Common myeloid progenitor, CD34-positive (primary cell): ENCODE measurements at regions not wholly inside any gene's neighbourhood (a gene's known extent, or its start where the extent isn't known, plus 50 kb on each side); places are given as distances from the start of the nearest gene placed in this dataset.
"Not testable (repeated sequence)": the region's sequence is repeated elsewhere in the genome, so short reads cannot be mapped to it uniquely, and the experiment has no call there.

Experiments used
- CTCF ChIA-PET: fragments of 350-600 bp; sonication (Branson Sonifier 250); formaldehyde crosslinking; loops from one replicate; lab custom pipeline; 2021; ENCODE audit warnings: antibody characterized with exemption; lab: Charles Lee
- POLR2A ChIA-PET: fragments of 350-600 bp; sonication (Branson Sonifier 250); formaldehyde crosslinking; loops from one replicate; lab custom pipeline; 2021; ENCODE audit warnings: antibody characterized with exemption; lab: Charles Lee
- DNase-seq, 3 donors: peaks; one replicate each; pipeline versions ENCODE4 v3.0.0 to v3.0.0-alpha.2; 2013
- H3K27ac ChIP-seq, 2 experiments: 1 replicate in 1 of 2; 2 replicates in 1 of 2; pipeline ENCODE4 v1.7.0; 2013; ENCODE audit warnings: inconsistent platforms in 2 of 2, low read length in 2 of 2, mild to moderate bottlenecking in 2 of 2, low read depth in 1 of 2, moderate library complexity in 1 of 2; ENCODE audit not compliant: severe bottlenecking in 2 of 2, insufficient read depth in 1 of 2, poor library complexity in 1 of 2
- H3K27me3 ChIP-seq, 5 experiments: replicated peaks in 2 of 5; 1 replicate in 3 of 5; 2 replicates in 2 of 5; pipeline versions ENCODE4 v1.6.1 to v1.7.0; 2013; ENCODE audit warnings: low read length in 4 of 5, mild to moderate bottlenecking in 2 of 5, moderate library complexity in 2 of 5, inconsistent platforms in 1 of 5; ENCODE audit not compliant: insufficient read depth in 5 of 5, control insufficient read depth in 4 of 5
- H3K36me3 ChIP-seq, 4 experiments: 1 replicate in 2 of 4; 2 replicates in 2 of 4; pipeline versions ENCODE4 v1.6.1 to v1.7.0; 2013; ENCODE audit warnings: low read length in 3 of 4, control low read depth in 1 of 4, mild to moderate bottlenecking in 1 of 4; ENCODE audit not compliant: control insufficient read depth in 4 of 4, insufficient read depth in 4 of 4
- H3K4me1 ChIP-seq, 4 experiments: 1 replicate in 3 of 4; 2 replicates in 1 of 4; pipeline versions ENCODE4 v1.6.1 to v1.7.1; 2013; ENCODE audit warnings: low read length in 3 of 4, mild to moderate bottlenecking in 3 of 4, control low read depth in 1 of 4, inconsistent platforms in 1 of 4, moderate library complexity in 1 of 4; ENCODE audit not compliant: control insufficient read depth in 4 of 4, insufficient read depth in 4 of 4; ENCODE audit errors: control extremely low read depth in 1 of 4
- H3K4me3 ChIP-seq, 7 experiments: 1 replicate in 4 of 7; 2 replicates in 3 of 7; pipeline versions ENCODE4 v1.5.1 to v1.7.0; 2013; ENCODE audit warnings: mild to moderate bottlenecking in 7 of 7, low read length in 6 of 7, moderate library complexity in 6 of 7, inconsistent platforms in 2 of 7, low read depth in 2 of 7, control low read depth in 1 of 7; ENCODE audit not compliant: insufficient read depth in 4 of 7, control insufficient read depth in 1 of 7; ENCODE audit errors: extremely low read depth in 1 of 7
- H3K9me3 ChIP-seq, 5 experiments: 1 replicate in 4 of 5; 2 replicates in 1 of 5; pipeline versions ENCODE4 v1.6.1 to v1.7.1; 2013; ENCODE audit warnings: low read length in 4 of 5, mild to moderate bottlenecking in 2 of 5, inconsistent platforms in 1 of 5, low read depth in 1 of 5, moderate library complexity in 1 of 5; ENCODE audit not compliant: control insufficient read depth in 4 of 5, insufficient read depth in 2 of 5; ENCODE audit errors: control extremely low read depth in 1 of 5
- WGBS: methylation state at CpG from one replicate; pipeline ENCODE4 v1.1.5; 2013; ENCODE audit not compliant: insufficient coverage; 5-methylcytosine and 5-hydroxymethylcytosine counted together

GRCh38 chr3:115409596-115409995 is 213.7 kb upstream of the GAP43 start:
- Histone ChIP-seq H3K4me3 (no peak overlapping the region), H3K9me3 (no peaks in the 10 kb centered on the region), H3K27ac (no peak overlapping the region), H3K27me3 (no peaks in the 10 kb centered on the region), H3K4me1 (no peaks in the 10 kb centered on the region), H3K36me3 (no peaks in the 10 kb centered on the region)
- WGBS: 100% methylated on average over 2 of the region's 5 CpGs
- no peak for DNase-seq
- ChIA-PET CTCF (no interaction called here), POLR2A (no interaction called here)

GRCh38 chr3:115414610-115415009 is 208.7 kb upstream of the GAP43 start:
- WGBS: 100% methylated on average over 3 of the region's 4 CpGs
- CTCF ChIA-PET, H3K27ac ChIP-seq, H3K4me1 ChIP-seq, H3K4me3 ChIP-seq, POLR2A ChIA-PET, H3K9me3 ChIP-seq, H3K36me3 ChIP-seq, DNase-seq, H3K27me3 ChIP-seq: not testable (repeated sequence)

- H3K9me3 ChIP-seq: no peaks in the 10 kb centered on the region
- no peaks in the 10 kb centered on the region for H3K36me3 ChIP-seq
- ChIA-PET POLR2A (no interaction called here), CTCF (interaction anchor here (2.0 kb wide), 1 partner anchor 12 kb away, joined by 4 read pairs; no protein-coding TSS in a partner anchor)
- no peak overlapping the region for H3K4me3 ChIP-seq
- no peak for DNase-seq
- 80% methylated on average over 1 of the region's 4 CpGs for WGBS
- H3K4me1 ChIP-seq: no peaks in the 10 kb centered on the region
- H3K27ac ChIP-seq: no peak overlapping the region
- no peaks in the 10 kb centered on the region for H3K27me3 ChIP-seq
Measured at GRCh38 chr3:115415246-115415996, 207.9 kb upstream of the GAP43 start.

GRCh38 chr3:115418583-115418982 is 204.7 kb upstream of the GAP43 start:
- Histone ChIP-seq H3K27ac (no peak overlapping the region), H3K4me1 (no peaks in the 10 kb centered on the region), H3K9me3 (no peaks in the 10 kb centered on the region), H3K36me3 (no peaks in the 10 kb centered on the region), H3K4me3 (no peak overlapping the region), H3K27me3 (peaks cover 0 to 2% (median 0%) of the 10 kb centered on the region in 5 experiments)
- 7% methylated on average over 1 of the region's 1 CpG for WGBS
- CTCF ChIA-PET: no interaction called here
- POLR2A ChIA-PET: no interaction called here
- DNase-seq: no peak

- ChIA-PET POLR2A (no interaction called here), CTCF (no interaction called here)
Measured at GRCh38 chr3:115420086-115420485, 203.2 kb upstream of the GAP43 start.

GRCh38 chr3:115423170-115423569 is 200.1 kb upstream of the GAP43 start:
- ChIA-PET POLR2A (no interaction called here), CTCF (no interaction called here)
- no peaks in the 10 kb centered on the region for H3K9me3 ChIP-seq
- H3K36me3 ChIP-seq: no peaks in the 10 kb centered on the region
- no peak overlapping the region for H3K27ac ChIP-seq
- no CpG with 5 or more reads among the region's 1 CpG for WGBS
- no peak for DNase-seq
- peaks cover 0 to 2% (median 0%) of the 10 kb centered on the region in 5 experiments for H3K27me3 ChIP-seq
- no peaks in the 10 kb centered on the region for H3K4me1 ChIP-seq
- H3K4me3 ChIP-seq: no peak overlapping the region

More at GRCh38 chr3:115420086-115420485, 203.2 kb upstream of the GAP43 start:
- DNase-seq: no peak
- Histone ChIP-seq H3K27me3 (peaks cover 0 to 2% (median 0%) of the 10 kb centered on the region in 5 experiments), H3K9me3 (no peaks in the 10 kb centered on the region), H3K4me1 (no peaks in the 10 kb centered on the region), H3K27ac (no peak overlapping the region), H3K36me3 (no peaks in the 10 kb centered on the region), H3K4me3 (no peak overlapping the region)
- WGBS: 100% methylated on average over 1 of the region's 1 CpG

GRCh38 chr3:115428841-115429240 is 194.5 kb upstream of the GAP43 start:
- POLR2A ChIA-PET: no interaction called here
- Histone ChIP-seq H3K36me3 (no peaks in the 10 kb centered on the region), H3K27ac (no peak overlapping the region), H3K27me3 (no peaks in the 10 kb centered on the region), H3K4me3 (no peak overlapping the region), H3K9me3 (no peaks in the 10 kb centered on the region), H3K4me1 (no peaks in the 10 kb centered on the region)
- CTCF ChIA-PET: no interaction called here
- no peak for DNase-seq
- 96% methylated on average over 3 of the region's 5 CpGs for WGBS
